ENCODE measurements at regions not wholly inside any gene's neighbourhood (a gene's known extent, or its start where the extent isn't known, plus 50 kb on each side); places are given as distances from the start of the nearest gene placed in this dataset.

- Mint-ChIP-seq H3K4me1 (no peaks in the 10 kb centered on the region), H3K27me3 (ENCODE audit: low read depth, poor library complexity) (peaks cover 4% of the 10 kb centered on the region), H3K9me3 (no peaks in the 10 kb centered on the region), H3K4me3 (no peak overlapping the region), H3K27ac (no peak overlapping the region), H3K36me3 (ENCODE audit: low read depth) (no peaks in the 10 kb centered on the region)
- TF ChIP-seq, protein P1, sequence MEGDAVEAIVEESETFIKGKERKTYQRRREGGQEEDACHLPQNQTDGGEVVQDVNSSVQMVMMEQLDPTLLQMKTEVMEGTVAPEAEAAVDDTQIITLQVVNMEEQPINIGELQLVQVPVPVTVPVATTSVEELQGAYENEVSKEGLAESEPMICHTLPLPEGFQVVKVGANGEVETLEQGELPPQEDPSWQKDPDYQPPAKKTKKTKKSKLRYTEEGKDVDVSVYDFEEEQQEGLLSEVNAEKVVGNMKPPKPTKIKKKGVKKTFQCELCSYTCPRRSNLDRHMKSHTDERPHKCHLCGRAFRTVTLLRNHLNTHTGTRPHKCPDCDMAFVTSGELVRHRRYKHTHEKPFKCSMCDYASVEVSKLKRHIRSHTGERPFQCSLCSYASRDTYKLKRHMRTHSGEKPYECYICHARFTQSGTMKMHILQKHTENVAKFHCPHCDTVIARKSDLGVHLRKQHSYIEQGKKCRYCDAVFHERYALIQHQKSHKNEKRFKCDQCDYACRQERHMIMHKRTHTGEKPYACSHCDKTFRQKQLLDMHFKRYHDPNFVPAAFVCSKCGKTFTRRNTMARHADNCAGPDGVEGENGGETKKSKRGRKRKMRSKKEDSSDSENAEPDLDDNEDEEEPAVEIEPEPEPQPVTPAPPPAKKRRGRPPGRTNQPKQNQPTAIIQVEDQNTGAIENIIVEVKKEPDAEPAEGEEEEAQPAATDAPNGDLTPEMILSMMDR (IDR thresholded peaks at IDR 0.05): no peak
- DNase-seq: no peak
Measured at GRCh38 chr5:109590799-109591198, 98.9 kb upstream of the MAN2A1 start.

DNA sequence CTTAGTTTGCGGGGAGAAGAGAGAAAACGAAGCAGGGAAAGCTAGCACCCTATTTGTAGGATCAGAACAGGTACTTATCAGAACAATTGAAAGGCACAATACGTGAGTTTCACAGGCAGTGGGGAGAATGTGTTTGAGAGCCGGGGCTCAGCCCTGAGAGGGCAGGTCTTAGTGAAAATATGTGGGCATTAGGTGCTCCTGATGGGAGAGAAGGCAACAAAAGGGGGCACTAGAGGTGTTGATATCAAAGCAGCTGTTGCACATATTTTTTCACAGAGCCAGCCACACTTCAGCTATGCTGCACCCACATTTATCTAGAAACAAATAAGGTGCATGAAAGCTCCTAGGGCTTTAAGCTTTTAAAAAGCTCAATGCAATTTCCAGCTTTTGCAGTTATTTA, 99.7 kb upstream of the MAN2A1 start:
- Mint-ChIP-seq H3K27ac (no peak overlapping the region), H3K4me1 (no peaks in the 10 kb centered on the region), H3K27me3 (ENCODE audit: low read depth, poor library complexity) (peaks cover 4% of the 10 kb centered on the region), H3K9me3 (no peaks in the 10 kb centered on the region), H3K4me3 (no peak overlapping the region), H3K36me3 (ENCODE audit: low read depth) (no peaks in the 10 kb centered on the region)
- TF ChIP-seq, protein P1 (IDR thresholded peaks at IDR 0.05): no peak
- no peak for DNase-seq

DNA sequence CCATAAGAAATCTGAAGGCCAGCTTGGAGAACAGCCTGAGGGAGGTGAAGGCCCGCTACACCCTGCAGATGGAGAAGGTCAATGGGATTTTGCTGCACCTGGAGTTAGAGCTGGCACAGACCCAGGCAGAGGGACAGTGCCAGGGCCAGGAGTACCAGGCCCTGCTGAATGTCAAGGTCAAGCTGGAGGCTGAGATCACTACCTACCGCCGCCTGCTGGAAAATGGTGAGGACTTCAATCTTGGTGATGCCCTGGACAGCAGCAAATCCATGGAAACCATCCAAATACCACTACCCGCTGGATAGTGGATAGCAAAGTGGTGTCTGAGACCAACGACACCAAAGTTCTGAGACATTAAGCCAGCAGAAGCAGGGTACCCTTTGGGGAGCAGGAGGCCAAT, 100.5 kb upstream of the MAN2A1 start:
- Mint-ChIP-seq H3K9me3 (no peaks in the 10 kb centered on the region), H3K4me1 (no peaks in the 10 kb centered on the region), H3K27ac (no peak overlapping the region), H3K36me3 (ENCODE audit: low read depth) (no peaks in the 10 kb centered on the region), H3K27me3 (ENCODE audit: low read depth, poor library complexity) (peaks cover 4% of the 10 kb centered on the region), H3K4me3 (no peak overlapping the region)
- TF ChIP-seq, protein P1 (IDR thresholded peaks at IDR 0.05): no peak
- no peak for DNase-seq

DNA sequence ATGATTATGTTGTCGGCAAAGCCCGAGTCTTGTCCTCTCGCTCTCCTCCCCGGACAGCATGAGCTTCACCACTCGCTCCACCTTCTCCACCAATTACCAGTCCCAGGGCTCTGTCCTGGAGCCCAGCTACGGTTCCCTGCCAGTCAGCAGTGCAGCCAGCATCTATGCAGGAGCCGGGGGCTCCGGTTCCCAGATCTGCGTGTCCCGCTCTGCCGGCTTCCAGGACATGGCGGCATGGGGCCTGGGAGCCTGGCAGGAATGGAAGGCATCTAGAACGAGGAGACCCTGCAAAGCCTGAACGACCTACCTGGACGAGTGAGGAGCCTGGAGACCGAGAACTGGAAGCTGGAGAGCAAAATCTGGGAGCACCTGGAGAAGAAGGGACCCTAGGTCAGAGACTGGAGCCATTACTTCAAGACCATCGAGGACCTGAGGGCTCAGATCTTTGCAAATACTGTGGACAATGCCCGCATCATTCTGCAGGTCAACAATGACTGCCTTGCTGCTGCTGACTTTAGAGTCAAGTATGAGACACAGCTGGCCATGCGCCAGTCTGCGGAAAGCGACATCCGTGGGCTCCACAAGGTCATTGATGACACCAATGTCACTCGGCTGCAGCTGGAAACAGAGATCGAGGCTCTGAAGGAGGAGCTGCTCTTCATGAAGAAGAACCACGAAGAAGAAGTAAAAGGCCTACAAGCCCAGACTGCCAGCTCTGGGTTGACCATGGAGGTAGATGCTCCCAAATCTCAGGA, 101.3 kb upstream of the MAN2A1 start:
- TF ChIP-seq, protein P1 (IDR thresholded peaks at IDR 0.05): no peak
- no peaks in the 10 kb centered on the region for H3K36me3 Mint-ChIP-seq (ENCODE audit: low read depth)
- H3K9me3 Mint-ChIP-seq: no peaks in the 10 kb centered on the region
- H3K27me3 Mint-ChIP-seq (ENCODE audit: low read depth, poor library complexity): peaks cover 4% of the 10 kb centered on the region
- DNase-seq: no peak
- H3K27ac Mint-ChIP-seq: no peak overlapping the region
- H3K4me3 Mint-ChIP-seq: no peak overlapping the region
- no peaks in the 10 kb centered on the region for H3K4me1 Mint-ChIP-seq

GRCh38 chr5:109584986-109585599, 104.6 kb upstream of the MAN2A1 start:
- no peak for DNase-seq
- TF ChIP-seq, protein P1 (IDR thresholded peaks at IDR 0.05): no peak
- Mint-ChIP-seq H3K27ac (no peak overlapping the region), H3K9me3 (no peaks in the 10 kb centered on the region), H3K36me3 (ENCODE audit: low read depth) (no peaks in the 10 kb centered on the region), H3K4me1 (no peaks in the 10 kb centered on the region), H3K27me3 (ENCODE audit: low read depth, poor library complexity) (no peaks in the 10 kb centered on the region), H3K4me3 (no peak overlapping the region)

- H3K36me3 Mint-ChIP-seq (ENCODE audit: low read depth): no peaks in the 10 kb centered on the region
- no peak overlapping the region for H3K27ac Mint-ChIP-seq
- H3K9me3 Mint-ChIP-seq: peaks cover 11% of the 10 kb centered on the region
- TF ChIP-seq, protein P1 (IDR thresholded peaks at IDR 0.05): no peak
- no peaks in the 10 kb centered on the region for H3K4me1 Mint-ChIP-seq
- H3K4me3 Mint-ChIP-seq: no peak overlapping the region
- peaks cover 3% of the 10 kb centered on the region for H3K27me3 Mint-ChIP-seq (ENCODE audit: low read depth, poor library complexity)
- no peak for DNase-seq
Measured at GRCh38 chr5:109580225-109580624, 109.5 kb upstream of the MAN2A1 start.
